Hematopoietic multipotent progenitor cell treated with erythropoietin and hydrocortisone succinate and interleukin-3 and kit ligand, for 15 days (in vitro differentiated cells): ENCODE measurements at regions not wholly inside any gene's neighbourhood (a gene's known extent, or its start where the extent isn't known, plus 50 kb on each side); places are given as distances from the start of the nearest gene placed in this dataset.

Experiments
- DNase-seq: peaks from one replicate; pipeline ENCODE4 v3.0.0-alpha.2; 2015; ENCODE audit warnings: low spot score

DNA sequence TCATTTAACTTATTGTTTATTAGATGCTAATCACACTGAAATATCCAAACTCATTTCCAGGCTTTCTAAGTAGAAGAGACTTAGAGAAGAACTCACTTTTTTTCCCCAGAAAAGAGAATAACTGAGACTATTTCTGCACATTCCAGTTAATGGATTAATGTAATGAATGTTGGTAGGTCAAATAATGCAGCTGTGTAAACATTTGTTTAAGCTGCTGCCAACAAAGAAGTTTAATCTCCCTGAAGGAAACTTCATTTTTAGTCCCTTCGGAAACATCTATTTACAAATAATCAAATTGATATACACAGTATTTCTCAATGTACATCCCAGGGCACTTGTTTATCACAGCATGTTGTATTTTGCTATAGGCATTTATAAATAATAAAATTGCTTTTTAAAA is 126.9 kb downstream of the KCNS3 start:
- DNase-seq = no peak

DNA sequence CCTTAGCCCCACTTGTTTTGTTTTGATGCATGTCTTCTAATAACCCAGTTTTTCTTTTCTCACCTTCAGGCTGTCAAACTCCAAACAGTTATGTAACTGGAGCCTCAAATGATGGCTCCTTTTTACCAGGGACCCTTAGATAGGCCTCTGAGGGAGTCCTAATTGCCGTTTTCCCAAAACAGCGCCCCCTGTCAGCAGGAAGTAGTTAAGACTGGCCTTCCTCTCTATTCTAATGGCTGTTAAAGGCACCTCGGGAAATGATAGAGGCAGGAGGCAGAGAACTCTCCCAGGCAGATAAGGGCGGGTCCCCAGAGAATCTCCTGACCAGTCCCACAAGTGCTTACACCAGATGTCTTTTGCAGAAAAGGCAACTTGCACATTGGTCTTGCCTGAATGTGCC is 123.2 kb downstream of the KCNS3 start:
- DNase-seq = no peak

DNA sequence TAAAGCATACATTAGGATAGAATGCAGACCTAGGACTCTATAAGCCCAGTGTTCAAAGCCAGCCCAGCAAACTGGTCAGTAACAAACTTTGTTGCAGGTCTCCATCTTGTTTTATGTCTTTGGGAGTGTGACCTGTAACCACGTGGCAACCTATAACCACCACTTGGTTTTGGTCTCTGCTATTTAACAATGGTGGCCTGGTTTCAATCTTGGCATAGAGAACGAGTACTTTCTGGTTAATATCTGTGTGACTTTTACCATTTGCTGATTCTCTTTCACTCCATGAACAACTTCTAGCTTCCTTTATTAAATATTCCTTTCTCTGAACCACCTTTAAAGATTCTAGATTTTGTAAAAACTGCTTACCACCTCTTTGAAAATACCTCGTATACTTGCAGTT is 118.5 kb downstream of the KCNS3 start:
- no peak for DNase-seq

DNA sequence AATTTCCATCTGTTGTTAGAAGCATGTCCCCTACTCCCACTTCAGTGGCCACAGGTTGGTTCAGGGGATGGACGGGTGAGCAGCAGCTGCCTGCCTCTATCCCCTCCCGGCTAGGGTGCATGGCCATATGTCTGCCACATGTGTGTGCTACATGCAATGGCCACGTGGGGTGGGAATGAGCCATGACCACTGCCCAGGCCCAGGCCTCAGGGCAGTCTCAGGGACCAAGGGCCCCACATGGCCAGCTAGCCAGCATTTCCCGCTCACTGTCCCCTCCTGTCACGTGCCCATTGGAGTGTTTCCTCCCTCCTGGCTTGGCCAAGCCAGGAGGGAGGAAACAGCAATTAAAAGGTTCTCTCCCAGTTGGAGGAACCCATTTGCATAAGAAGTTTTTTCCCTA is 117.1 kb downstream of the KCNS3 start:
- DNase-seq = no peak
